ENCODE measurements at regions not wholly inside any gene's neighbourhood (a gene's known extent, or its start where the extent isn't known, plus 50 kb on each side); places are given as distances from the start of the nearest gene placed in this dataset.

DNA sequence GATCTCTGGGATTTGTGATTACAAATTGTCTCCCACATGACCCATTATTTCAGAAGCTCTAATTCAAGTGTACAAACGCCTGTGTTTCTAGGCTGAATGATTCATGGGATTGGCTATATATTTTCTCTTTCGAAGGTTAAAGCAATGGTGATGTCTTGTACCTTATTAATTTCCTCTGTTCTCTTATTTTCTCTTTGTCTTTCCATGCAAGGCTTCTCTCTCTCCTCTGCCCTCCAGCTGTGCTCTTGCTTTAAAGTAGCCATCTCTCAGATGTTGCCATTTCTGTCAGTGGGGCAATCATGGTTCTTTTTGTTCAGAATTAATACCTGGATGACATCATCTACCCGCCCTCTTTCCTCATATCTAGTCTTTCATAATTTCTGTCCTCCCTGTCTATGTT, 184.3 kb upstream of the ATP10B start:
- TF ChIP-seq, protein P1, sequence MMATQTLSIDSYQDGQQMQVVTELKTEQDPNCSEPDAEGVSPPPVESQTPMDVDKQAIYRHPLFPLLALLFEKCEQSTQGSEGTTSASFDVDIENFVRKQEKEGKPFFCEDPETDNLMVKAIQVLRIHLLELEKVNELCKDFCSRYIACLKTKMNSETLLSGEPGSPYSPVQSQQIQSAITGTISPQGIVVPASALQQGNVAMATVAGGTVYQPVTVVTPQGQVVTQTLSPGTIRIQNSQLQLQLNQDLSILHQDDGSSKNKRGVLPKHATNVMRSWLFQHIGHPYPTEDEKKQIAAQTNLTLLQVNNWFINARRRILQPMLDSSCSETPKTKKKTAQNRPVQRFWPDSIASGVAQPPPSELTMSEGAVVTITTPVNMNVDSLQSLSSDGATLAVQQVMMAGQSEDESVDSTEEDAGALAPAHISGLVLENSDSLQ (IDR thresholded peaks at IDR 0.05) = no peak
- no peak for TF ChIP-seq NFRKB (IDR thresholded peaks at IDR 0.05)
- no peak for TF ChIP-seq CTBP1 (IDR thresholded peaks at IDR 0.05; ENCODE audit: borderline replicate concordance)
- no peak for TF ChIP-seq SP1 (IDR thresholded peaks at IDR 0.05)
- TF ChIP-seq ARNT (IDR thresholded peaks at IDR 0.05) = no peak
- no peak for TF ChIP-seq ELF4 (IDR thresholded peaks at IDR 0.05)
- TF ChIP-seq FOXA1 (IDR thresholded peaks at IDR 0.05) = no peak
- TF ChIP-seq L3MBTL2 (conservative IDR thresholded peaks at IDR 0.05) = no peak
- no peak for TF ChIP-seq HDGF (IDR thresholded peaks at IDR 0.05; ENCODE audit: borderline replicate concordance)
- no peak for TF ChIP-seq LEF1 (IDR thresholded peaks at IDR 0.05; ENCODE audit: borderline replicate concordance)

Data from HEK293T (cell line).